Body of pancreas (tissue), 4 donors: ENCODE measurements at regions not wholly inside any gene's neighbourhood (a gene's known extent, or its start where the extent isn't known, plus 50 kb on each side); places are given as distances from the start of the nearest gene placed in this dataset.

Source experiments
- ATAC-seq: fragments of 150-250 bp; one replicate; pipeline ENCODE4 v1.9.1; 2016
- DNase-seq, 4 donors: peaks; one replicate each; pipeline ENCODE4 v3.0.0-alpha.2; 2019
- H3K27ac ChIP-seq, 4 donors: fragments of 200-600 bp; sonication (generic); 1 replicate in 3 of 4; 2 replicates in 1 of 4; pipeline versions ENCODE4 v1.5.1 to v1.6.1; 2016 to 2019; ENCODE audit warnings: mild to moderate bottlenecking in 1 of 4, mixed read lengths in 1 of 4, moderate library complexity in 1 of 4
- H3K27me3 ChIP-seq, 2 donors: fragments of 200-600 bp; sonication (generic); one replicate each; pipeline ENCODE4 v1.6.0; 2016; ENCODE audit warnings: mild to moderate bottlenecking in 1 of 2
- H3K36me3 ChIP-seq, 2 donors: fragments of 200-600 bp; sonication (generic); replicated peaks in 1 of 2; 2 replicates each; pipeline ENCODE4 v1.5.1; 2016; ENCODE audit warnings: low read depth in 2 of 2; ENCODE audit not compliant: insufficient read depth in 1 of 2
- H3K4me1 ChIP-seq: fragments of 200-600 bp; sonication (generic); one replicate; pipeline ENCODE4 v1.6.0; 2016
- H3K4me3 ChIP-seq, 2 donors: fragments of 200-600 bp; sonication (generic); 1 replicate in 1 of 2; 2 replicates in 1 of 2; pipeline ENCODE4 v1.5.1; 2016 to 2019
- H3K9me3 ChIP-seq, 3 donors: fragments of 200-600 bp; sonication (generic); 1 replicate in 2 of 3; 2 replicates in 1 of 3; pipeline ENCODE4 v1.5.1; 2016
- CTCF ChIP-seq, 7 experiments: fragments of 450-650 bp in 4 of 7; fragments of 200-600 bp in 3 of 7; sonication (generic) in 3 of 7; IDR thresholded peaks; one replicate each; pipeline ENCODE4 v1.5.1; 2016 to 2019; ENCODE audit warnings: antibody characterized with exemption in 7 of 7
- POLR2A ChIP-seq, 3 donors: fragments of 450-650 bp; IDR thresholded peaks; one replicate each; pipeline ENCODE4 v1.6.1; 2016; ENCODE audit warnings: antibody characterized with exemption in 3 of 3, mild to moderate bottlenecking in 2 of 3
- WGBS, 2 donors: methylation state at CpG; one replicate each; pipeline ENCODE4 v1.1.5; 2017; 5-methylcytosine and 5-hydroxymethylcytosine counted together
- intact Hi-C: fragments of 100-400 bp; cut with DNase I; formaldehyde crosslinking; loops from one replicate; pipeline ENCODE4 v1.15.1; 2023

GRCh38 chr5:117065800-117066199, 491.2 kb upstream of the SEMA6A start:
- no peak for ATAC-seq
- intact Hi-C loops: no loop called here
- TF ChIP-seq POLR2A (IDR thresholded peaks at IDR 0.05) (no peak), CTCF (IDR thresholded peaks at IDR 0.05) (no peak)
- Histone ChIP-seq H3K36me3 (no peaks in the 10 kb centered on the region), H3K4me1 (no peaks in the 10 kb centered on the region), H3K4me3 (no peak overlapping the region), H3K27me3 (no peaks in the 10 kb centered on the region), H3K27ac (peak overlapping the region in 2 of 4 donors; percentile 33 to 60), H3K9me3 (no peaks in the 10 kb centered on the region)
- no peak for DNase-seq
- 8 to 31% methylated on average over 1 of the region's 1 CpG for WGBS, 2 donors

DNA sequence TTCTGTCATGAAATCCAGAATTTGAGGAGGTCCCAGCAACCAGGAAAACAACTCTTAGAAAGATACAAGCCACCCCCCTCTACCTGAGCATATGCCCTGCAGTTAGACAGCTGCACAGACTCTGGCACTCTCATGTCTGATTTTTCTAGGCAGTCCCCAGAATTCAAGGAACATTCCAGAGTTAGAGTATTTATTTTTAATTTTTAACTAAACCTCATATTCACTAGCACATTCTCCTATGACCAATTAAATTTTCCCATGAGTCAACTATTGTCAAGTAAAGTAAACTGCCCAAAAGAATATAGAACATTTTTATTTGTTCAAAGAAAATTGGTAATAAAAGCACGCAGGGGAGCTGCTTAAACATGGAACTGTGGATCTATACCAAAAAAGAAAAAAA, 490.5 kb upstream of the SEMA6A start:
- Histone ChIP-seq H3K4me1 (no peaks in the 10 kb centered on the region), H3K27ac (peak overlapping the region in 2 of 4 donors; percentile 33 to 60), H3K36me3 (no peaks in the 10 kb centered on the region), H3K4me3 (no peak overlapping the region), H3K27me3 (no peaks in the 10 kb centered on the region), H3K9me3 (no peaks in the 10 kb centered on the region)
- DNase-seq (no peak), ATAC-seq (peak; percentile 40)
- intact Hi-C loops: no loop called here
- TF ChIP-seq CTCF (IDR thresholded peaks at IDR 0.05): no peak
- TF ChIP-seq POLR2A (IDR thresholded peaks at IDR 0.05): no peak
- 43 to 47% methylated on average over 1 of the region's 1 CpG for WGBS, 2 donors

- H3K27me3 ChIP-seq: no peaks in the 10 kb centered on the region
- no peak overlapping the region for H3K4me3 ChIP-seq
- H3K27ac ChIP-seq: no peak overlapping the region
- WGBS, 2 donors: 56 to 65% methylated on average over 1 of the region's 1 CpG
- H3K4me1 ChIP-seq: no peaks in the 10 kb centered on the region
- H3K36me3 ChIP-seq: no peaks in the 10 kb centered on the region
- H3K9me3 ChIP-seq: no peaks in the 10 kb centered on the region
- intact Hi-C loops: no loop called here
- ATAC-seq (no peak), DNase-seq (no peak)
- TF ChIP-seq CTCF (IDR thresholded peaks at IDR 0.05) (no peak), POLR2A (IDR thresholded peaks at IDR 0.05) (no peak)
Measured at GRCh38 chr5:117060099-117060498, 485.5 kb upstream of the SEMA6A start.

GRCh38 chr5:117058740-117059139, 484.1 kb upstream of the SEMA6A start:
- no peaks in the 10 kb centered on the region for H3K36me3 ChIP-seq
- no peaks in the 10 kb centered on the region for H3K9me3 ChIP-seq
- H3K27me3 ChIP-seq: no peaks in the 10 kb centered on the region
- ATAC-seq: no peak
- H3K4me3 ChIP-seq: no peak overlapping the region
- intact Hi-C loops: no loop called here
- H3K27ac ChIP-seq: no peak overlapping the region
- TF ChIP-seq POLR2A (IDR thresholded peaks at IDR 0.05): no peak
- TF ChIP-seq CTCF (IDR thresholded peaks at IDR 0.05): no peak
- no peaks in the 10 kb centered on the region for H3K4me1 ChIP-seq
- DNase-seq: no peak

DNA sequence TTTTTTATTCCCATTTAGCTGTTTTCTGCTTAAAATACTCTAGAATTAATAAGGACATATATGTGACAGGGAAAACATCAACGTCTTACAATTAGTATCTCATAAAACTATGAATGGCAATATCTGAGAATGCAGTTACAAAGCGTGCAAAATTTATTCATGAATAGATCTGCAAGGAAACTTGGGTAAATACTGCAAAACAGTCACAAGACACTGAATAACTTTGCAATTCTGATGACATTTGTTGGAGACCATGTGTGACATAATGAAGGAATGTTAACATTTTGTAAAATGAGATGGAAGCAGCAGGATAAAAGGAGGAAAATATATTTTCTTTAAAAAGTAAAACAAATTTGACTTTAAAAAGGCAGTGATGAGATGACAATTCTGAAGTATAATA, 480.9 kb upstream of the SEMA6A start:
- no peak overlapping the region for H3K27ac ChIP-seq
- H3K4me1 ChIP-seq: no peaks in the 10 kb centered on the region
- no peaks in the 10 kb centered on the region for H3K27me3 ChIP-seq
- no peaks in the 10 kb centered on the region for H3K36me3 ChIP-seq
- WGBS, 2 donors: 54 to 68% methylated on average over 2 of the region's 2 CpGs
- H3K9me3 ChIP-seq: no peaks in the 10 kb centered on the region
- DNase-seq (no peak), ATAC-seq (no peak)
- intact Hi-C loops: no loop called here
- H3K4me3 ChIP-seq: no peak overlapping the region
- TF ChIP-seq POLR2A (IDR thresholded peaks at IDR 0.05) (no peak), CTCF (IDR thresholded peaks at IDR 0.05) (no peak)
